HG03025 (cell line): ENCODE measurements at regions not wholly inside any gene's neighbourhood (a gene's known extent, or its start where the extent isn't known, plus 50 kb on each side); places are given as distances from the start of the nearest gene placed in this dataset.
"Not testable (repeated sequence)": the region's sequence is repeated elsewhere in the genome, so short reads cannot be mapped to it uniquely, and the experiment has no call there.

ENCODE experiments used
- ATAC-seq: cut with Tn5 transposase; IDR thresholded peaks from one replicate; pipeline ENCODE4 v1.9.1; 2021; ENCODE audit warnings: mild to moderate bottlenecking, moderate library complexity; ENCODE audit not compliant: unreplicated experiment, low FRiP score

- not testable (repeated sequence) for ATAC-seq
Observed at GRCh38 chr10:109809954-109810353, 113.4 kb downstream of the XPNPEP1 start.

- ATAC-seq, result not testable (repeated sequence)
Observed at GRCh38 chr10:109801191-109801590, 122.1 kb downstream of the XPNPEP1 start.

- ATAC-seq, result no peak
Observed at GRCh38 chr10:109790647-109791046, 132.7 kb downstream of the XPNPEP1 start.

GRCh38 chr10:109784236-109784635 is 139.1 kb downstream of the XPNPEP1 start:
- ATAC-seq, result no peak

GRCh38 chr10:109783286-109783685 is 140.0 kb downstream of the XPNPEP1 start:
- ATAC-seq, result no peak

GRCh38 chr10:109780997-109781396 is 142.3 kb downstream of the XPNPEP1 start:
- ATAC-seq, result no peak

- no peak for ATAC-seq
Observed at GRCh38 chr10:109778993-109779392, 144.3 kb downstream of the XPNPEP1 start.

GRCh38 chr10:109774121-109774440 is 149.2 kb downstream of the XPNPEP1 start:
- ATAC-seq, result no peak

GRCh38 chr10:109773288-109774120 is 149.8 kb downstream of the XPNPEP1 start:
- ATAC-seq, result no peak

- no peak for ATAC-seq
Observed at GRCh38 chr10:109770663-109771062, 152.6 kb downstream of the XPNPEP1 start.

GRCh38 chr10:109769966-109770365 is 153.3 kb downstream of the XPNPEP1 start:
- no peak for ATAC-seq

GRCh38 chr10:109765838-109766237 is 157.5 kb downstream of the XPNPEP1 start:
- no peak for ATAC-seq

GRCh38 chr10:109762555-109762954 is 160.8 kb downstream of the XPNPEP1 start:
- ATAC-seq, result no peak

GRCh38 chr10:109757670-109758069 is 165.6 kb downstream of the XPNPEP1 start:
- not testable (repeated sequence) for ATAC-seq

- ATAC-seq, result no peak
Observed at GRCh38 chr10:109746861-109747260, 176.4 kb downstream of the XPNPEP1 start.

GRCh38 chr10:109744020-109744419 is 179.3 kb downstream of the XPNPEP1 start:
- no peak for ATAC-seq

GRCh38 chr10:109743574-109743973 is 179.7 kb downstream of the XPNPEP1 start:
- ATAC-seq, result no peak

GRCh38 chr10:109743146-109743545 is 180.2 kb downstream of the XPNPEP1 start:
- ATAC-seq, result no peak

- ATAC-seq, result no peak
Observed at GRCh38 chr10:109741712-109742111, 181.6 kb downstream of the XPNPEP1 start.

GRCh38 chr10:109740436-109740835 is 182.9 kb downstream of the XPNPEP1 start:
- ATAC-seq, result no peak

- no peak for ATAC-seq
Observed at GRCh38 chr10:109737626-109738025, 185.7 kb downstream of the XPNPEP1 start.

- ATAC-seq, result no peak
Observed at GRCh38 chr10:109737009-109737408, 186.3 kb downstream of the XPNPEP1 start.
